ENCODE measurements at regions not wholly inside any gene's neighbourhood (a gene's known extent, or its start where the extent isn't known, plus 50 kb on each side); places are given as distances from the start of the nearest gene placed in this dataset.

- H3K9me2 ChIP-seq (ENCODE audit: insufficient read depth): peaks cover 4% of the 10 kb centered on the region; the same call in 1 of the 2 replicates
- TF ChIP-seq JUNB (IDR thresholded peaks at IDR 0.05; ENCODE audit: unreplicated experiment) (no peak), EZH2phosphoT487 (IDR thresholded peaks at IDR 0.05; ENCODE audit: unreplicated experiment) (no peak), CREB1 (CRISPR knock-in tag; IDR thresholded peaks at IDR 0.05; ENCODE audit: low read depth) (no peak), ZNF331 (CRISPR knock-in tag; IDR thresholded peaks at IDR 0.05; ENCODE audit: low read depth) (no peak), CTCF (conservative IDR thresholded peaks at IDR 0.05; ENCODE audit: low read depth in 2 of 2) (no peak), ETS1 (IDR thresholded peaks at IDR 0.05) (no peak), REST (IDR thresholded peaks at IDR 0.05; ENCODE audit: unreplicated experiment) (no peak), STAT1 (IDR thresholded peaks at IDR 0.05; ENCODE audit: unreplicated experiment) (no peak), ZNF114 (CRISPR knock-in tag; IDR thresholded peaks at IDR 0.05) (no peak), ZNF462 (CRISPR knock-in tag; IDR thresholded peaks at IDR 0.05) (no peak), NANOG (IDR thresholded peaks at IDR 0.05; ENCODE audit: borderline replicate concordance) (no peak), EZH2 (IDR thresholded peaks at IDR 0.05; ENCODE audit: low read depth, unreplicated experiment) (no peak), POLR2AphosphoS5 (IDR thresholded peaks at IDR 0.05; ENCODE audit: low read depth) (no peak)
- H3K36me3 ChIP-seq (ENCODE audit: insufficient read depth): no peaks in the 10 kb centered on the region
- H2AFZ ChIP-seq: no peak overlapping the region
- no peaks in the 10 kb centered on the region for H3F3A ChIP-seq (replicated peaks; ENCODE audit: low read depth)
- Mint-ChIP-seq H3K4me1 (no peaks in the 10 kb centered on the region), H3K9me3 (no peaks in the 10 kb centered on the region), H3K4me3 (no peak overlapping the region), H3K27me3 (ENCODE audit: insufficient read depth, low read depth, poor library complexity) (peaks cover 3% of the 10 kb centered on the region), H3K36me3 (ENCODE audit: low read depth) (no peaks in the 10 kb centered on the region), H3K27ac (no peak overlapping the region)
- no peak overlapping the region for H3K4me3 ChIP-seq
- DNase-seq (ENCODE audit: low spot score): no peak
- H3K27ac ChIP-seq (ENCODE audit: low read depth): no peak overlapping the region
- H4K20me1 ChIP-seq (replicated peaks; ENCODE audit: insufficient read depth): no peaks in the 10 kb centered on the region
- no peaks in the 10 kb centered on the region for H3K4me1 ChIP-seq (ENCODE audit: insufficient read depth)
- H3K27me3 ChIP-seq (ENCODE audit: insufficient read depth): no peaks in the 10 kb centered on the region
- H3K4me2 ChIP-seq: no peak overlapping the region
- no peaks in the 10 kb centered on the region for H3K79me2 ChIP-seq (replicated peaks; ENCODE audit: insufficient read depth)
- no peak for ATAC-seq
Measured at GRCh38 chr10:64519427-64519826, 998.2 kb downstream of the REEP3 start.
